Tibial nerve (tissue), 3 donors: ENCODE measurements at regions not wholly inside any gene's neighbourhood (a gene's known extent, or its start where the extent isn't known, plus 50 kb on each side); places are given as distances from the start of the nearest gene placed in this dataset.

ENCODE experiments used
- POLR2A ChIP-seq, 2 donors: fragments of 450-650 bp; IDR thresholded peaks; one replicate each; pipeline ENCODE4 v1.6.1; 2017; ENCODE audit warnings: antibody characterized with exemption in 2 of 2, mild to moderate bottlenecking in 2 of 2, moderate library complexity in 2 of 2
- TF ChIP-seq, protein P1 (sequence below), 5 experiments: fragments of 200-600 bp in 3 of 5; fragments of 450-650 bp in 2 of 5; sonication (generic) in 3 of 5; IDR thresholded peaks; one replicate each; pipeline ENCODE4 v1.5.1; 2016 to 2019; ENCODE audit warnings: antibody characterized with exemption in 5 of 5, mild to moderate bottlenecking in 3 of 5, moderate library complexity in 2 of 5

DNA sequence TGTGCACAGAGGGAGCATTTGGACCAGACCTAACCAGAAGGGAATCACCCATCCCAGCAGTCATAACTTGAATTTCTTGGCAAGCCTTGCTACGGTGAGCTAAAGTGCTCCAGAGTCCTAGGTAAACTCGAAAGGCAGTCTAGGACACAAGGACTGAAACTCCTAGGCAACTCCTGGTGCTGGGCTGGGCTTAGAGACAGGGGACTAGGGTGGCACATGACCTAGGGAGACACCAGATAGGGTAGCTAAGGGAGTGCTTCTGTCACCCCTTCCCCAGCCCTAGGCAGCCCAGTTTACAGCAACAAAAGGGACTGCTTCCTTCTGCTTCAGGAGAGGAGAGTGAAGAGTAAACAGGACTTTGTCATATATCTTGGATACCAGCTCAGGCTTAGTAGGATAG is 256.4 kb upstream of the ARHGEF26 start:
- TF ChIP-seq POLR2A (IDR thresholded peaks at IDR 0.05) = no peak
- TF ChIP-seq, protein P1, sequence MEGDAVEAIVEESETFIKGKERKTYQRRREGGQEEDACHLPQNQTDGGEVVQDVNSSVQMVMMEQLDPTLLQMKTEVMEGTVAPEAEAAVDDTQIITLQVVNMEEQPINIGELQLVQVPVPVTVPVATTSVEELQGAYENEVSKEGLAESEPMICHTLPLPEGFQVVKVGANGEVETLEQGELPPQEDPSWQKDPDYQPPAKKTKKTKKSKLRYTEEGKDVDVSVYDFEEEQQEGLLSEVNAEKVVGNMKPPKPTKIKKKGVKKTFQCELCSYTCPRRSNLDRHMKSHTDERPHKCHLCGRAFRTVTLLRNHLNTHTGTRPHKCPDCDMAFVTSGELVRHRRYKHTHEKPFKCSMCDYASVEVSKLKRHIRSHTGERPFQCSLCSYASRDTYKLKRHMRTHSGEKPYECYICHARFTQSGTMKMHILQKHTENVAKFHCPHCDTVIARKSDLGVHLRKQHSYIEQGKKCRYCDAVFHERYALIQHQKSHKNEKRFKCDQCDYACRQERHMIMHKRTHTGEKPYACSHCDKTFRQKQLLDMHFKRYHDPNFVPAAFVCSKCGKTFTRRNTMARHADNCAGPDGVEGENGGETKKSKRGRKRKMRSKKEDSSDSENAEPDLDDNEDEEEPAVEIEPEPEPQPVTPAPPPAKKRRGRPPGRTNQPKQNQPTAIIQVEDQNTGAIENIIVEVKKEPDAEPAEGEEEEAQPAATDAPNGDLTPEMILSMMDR (IDR thresholded peaks at IDR 0.05) = no peak
